ENCODE measurements at regions not wholly inside any gene's neighbourhood (a gene's known extent, or its start where the extent isn't known, plus 50 kb on each side); places are given as distances from the start of the nearest gene placed in this dataset.
"Not testable (repeated sequence)": the region's sequence is repeated elsewhere in the genome, so short reads cannot be mapped to it uniquely, and the experiment has no call there.

DNA sequence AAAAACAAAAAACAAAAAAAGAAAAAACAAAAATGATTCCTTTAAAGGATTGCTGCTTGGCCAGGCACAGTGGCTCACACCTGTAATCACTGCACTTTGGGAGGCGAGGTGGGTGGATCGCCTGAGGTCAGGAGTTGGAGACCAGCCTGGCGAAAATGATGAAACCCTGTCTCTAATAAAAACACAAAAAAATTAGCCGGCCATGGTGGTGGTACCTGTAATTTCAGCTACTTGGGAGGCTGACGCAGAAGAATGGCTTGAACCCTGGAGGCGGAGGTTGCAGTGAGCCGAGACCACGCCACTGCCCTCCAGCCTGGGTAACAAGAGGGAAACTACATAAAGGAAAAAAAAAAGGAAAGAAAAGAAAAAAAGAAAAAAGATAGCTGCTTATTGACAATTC is 3920.8 kb upstream of the OR11H1 start:
- TF ChIP-seq, protein P1, sequence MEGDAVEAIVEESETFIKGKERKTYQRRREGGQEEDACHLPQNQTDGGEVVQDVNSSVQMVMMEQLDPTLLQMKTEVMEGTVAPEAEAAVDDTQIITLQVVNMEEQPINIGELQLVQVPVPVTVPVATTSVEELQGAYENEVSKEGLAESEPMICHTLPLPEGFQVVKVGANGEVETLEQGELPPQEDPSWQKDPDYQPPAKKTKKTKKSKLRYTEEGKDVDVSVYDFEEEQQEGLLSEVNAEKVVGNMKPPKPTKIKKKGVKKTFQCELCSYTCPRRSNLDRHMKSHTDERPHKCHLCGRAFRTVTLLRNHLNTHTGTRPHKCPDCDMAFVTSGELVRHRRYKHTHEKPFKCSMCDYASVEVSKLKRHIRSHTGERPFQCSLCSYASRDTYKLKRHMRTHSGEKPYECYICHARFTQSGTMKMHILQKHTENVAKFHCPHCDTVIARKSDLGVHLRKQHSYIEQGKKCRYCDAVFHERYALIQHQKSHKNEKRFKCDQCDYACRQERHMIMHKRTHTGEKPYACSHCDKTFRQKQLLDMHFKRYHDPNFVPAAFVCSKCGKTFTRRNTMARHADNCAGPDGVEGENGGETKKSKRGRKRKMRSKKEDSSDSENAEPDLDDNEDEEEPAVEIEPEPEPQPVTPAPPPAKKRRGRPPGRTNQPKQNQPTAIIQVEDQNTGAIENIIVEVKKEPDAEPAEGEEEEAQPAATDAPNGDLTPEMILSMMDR (conservative IDR thresholded peaks at IDR 0.05 in 1 of 2, IDR thresholded peaks at IDR 0.05 in 1 of 2; ENCODE audit: extremely low read depth in 1 of 2, insufficient read depth in 1 of 2, low read depth in 1 of 2, low read length in 2 of 2), result not testable (repeated sequence)
- TF ChIP-seq EZH2 (IDR thresholded peaks at IDR 0.05; ENCODE audit: borderline replicate concordance, low read length), result not testable (repeated sequence)

All from mammary epithelial cell (primary cell).